HEK293T (cell line): ENCODE measurements at regions not wholly inside any gene's neighbourhood (a gene's known extent, or its start where the extent isn't known, plus 50 kb on each side); places are given as distances from the start of the nearest gene placed in this dataset.

Experiments used
- BHLHE40 ChIP-seq: fragments of 450-650 bp; IDR thresholded peaks from 2 replicates; pipeline ENCODE4 v1.6.1; 2016; ENCODE audit warnings: mild to moderate bottlenecking, moderate library complexity, borderline replicate concordance
- FOXK2 ChIP-seq: fragments of 450-650 bp; IDR thresholded peaks from 2 replicates; pipeline ENCODE4 v1.6.1; 2016; ENCODE audit warnings: mild to moderate bottlenecking
- SP1 ChIP-seq: fragments of 450-650 bp; IDR thresholded peaks from 2 replicates; pipeline ENCODE4 v1.6.1; 2017
- TARDBP ChIP-seq: fragments of 450-650 bp; IDR thresholded peaks from 2 replicates; pipeline ENCODE4 v1.6.1; 2016

- TF ChIP-seq FOXK2, result no peak
- TF ChIP-seq SP1, result no peak
- no peak for TF ChIP-seq BHLHE40
- TF ChIP-seq TARDBP, result no peak
Measured at GRCh38 chr2:30366199-30366691, 80.8 kb upstream of the LCLAT1 start.
